ENCODE measurements at regions not wholly inside any gene's neighbourhood (a gene's known extent, or its start where the extent isn't known, plus 50 kb on each side); places are given as distances from the start of the nearest gene placed in this dataset.

GRCh38 chr2:34836361-34836760, 1237.3 kb upstream of the FAM98A start:
- TF ChIP-seq CTCF (conservative IDR thresholded peaks at IDR 0.05; ENCODE audit: low read length) (no peak), EZH2phosphoT487 (IDR thresholded peaks at IDR 0.05; ENCODE audit: borderline replicate concordance) (no peak)
